CMK (cell line): ENCODE measurements at regions not wholly inside any gene's neighbourhood (a gene's known extent, or its start where the extent isn't known, plus 50 kb on each side); places are given as distances from the start of the nearest gene placed in this dataset.

Experiments used
- DNase-seq: peaks from one replicate; pipeline ENCODE4 v3.0.0-alpha.2; 2010; ENCODE audit warnings: low read depth

GRCh38 chr3:193989186-193989585, 146.8 kb upstream of the HES1 start:
- DNase-seq, result no peak

GRCh38 chr3:193991666-193992424, 144.1 kb upstream of the HES1 start:
- no peak for DNase-seq

- DNase-seq, result no peak
Measured at GRCh38 chr3:193992425-193993037, 143.4 kb upstream of the HES1 start.

GRCh38 chr3:193996221-193996620, 139.7 kb upstream of the HES1 start:
- DNase-seq, result no peak

GRCh38 chr3:193996641-193997089, 139.3 kb upstream of the HES1 start:
- DNase-seq, result no peak

DNA sequence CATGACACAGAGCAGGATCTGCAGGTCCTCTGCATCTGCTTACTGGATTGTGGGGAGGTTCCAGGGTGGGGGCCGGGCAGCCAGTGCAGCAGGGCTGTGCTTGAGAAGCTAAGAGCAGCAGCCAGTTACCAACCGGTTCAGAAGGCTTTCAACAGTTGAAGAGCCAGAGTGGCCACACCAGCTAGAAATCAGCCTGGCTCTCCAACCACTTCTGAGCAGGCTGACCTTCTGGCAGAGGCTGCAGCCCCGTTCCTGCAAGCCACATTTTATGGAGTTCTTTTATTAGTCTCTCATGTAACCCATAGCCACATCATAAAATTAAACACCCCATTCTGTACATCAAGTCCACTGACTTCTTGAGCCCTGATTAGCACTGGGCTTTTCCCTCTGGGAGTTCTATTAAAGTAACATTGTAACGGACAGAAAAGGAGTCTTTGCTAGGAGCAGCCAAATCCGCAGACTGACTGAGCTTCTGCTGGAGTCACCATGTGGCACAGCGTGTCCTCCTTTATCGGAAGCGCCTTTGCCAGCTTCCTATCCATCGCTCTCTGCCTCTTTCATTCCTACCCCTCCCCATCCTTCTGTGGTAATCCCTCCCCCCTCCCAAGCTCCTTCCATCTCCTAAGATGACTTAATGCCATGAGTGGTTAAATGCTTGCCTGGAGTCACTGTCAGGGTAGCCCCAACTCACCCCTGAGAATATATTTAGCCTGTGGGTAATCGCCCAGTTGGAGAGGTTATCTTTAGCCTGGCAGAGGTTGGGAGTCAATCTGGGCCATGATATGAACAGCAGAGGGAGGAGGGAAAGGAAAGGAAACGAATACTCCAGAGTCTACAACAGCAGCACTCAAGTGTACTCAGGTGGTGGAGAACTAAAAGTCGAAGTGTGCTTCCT, 138.5 kb upstream of the HES1 start:
- DNase-seq, result no peak

- DNase-seq, result no peak
Measured at GRCh38 chr3:193998123-193998448, 137.9 kb upstream of the HES1 start.

DNA sequence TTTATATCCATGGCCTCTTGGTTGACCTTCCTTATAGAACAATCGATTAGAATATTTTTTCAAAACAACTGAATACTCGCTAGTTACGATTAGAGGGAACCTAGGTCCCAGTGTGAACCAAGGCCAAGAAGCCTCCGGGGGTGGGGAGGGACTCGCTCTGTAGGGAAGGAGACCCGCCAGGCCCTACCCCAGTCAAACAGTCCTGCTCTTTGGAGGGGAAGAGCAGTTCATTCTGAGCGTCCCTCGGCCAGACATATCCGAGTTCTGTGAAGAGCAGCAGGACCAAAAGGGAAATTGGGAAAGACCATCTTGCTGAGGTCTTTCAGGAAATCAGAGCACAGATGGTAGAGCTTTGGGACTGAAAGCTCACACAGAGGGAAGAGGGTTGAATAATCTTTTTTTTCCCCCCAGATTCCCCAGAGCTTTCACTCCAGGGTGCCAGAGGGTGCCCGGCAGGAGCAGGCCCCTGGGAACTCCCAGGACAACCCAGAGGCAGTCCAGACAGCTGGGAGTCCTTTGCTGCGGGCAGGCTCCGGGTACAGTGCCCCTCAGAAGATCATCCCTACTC, 137.2 kb upstream of the HES1 start:
- DNase-seq, result no peak

- DNase-seq, result no peak
Measured at GRCh38 chr3:194000100-194000499, 135.8 kb upstream of the HES1 start.

- no peak for DNase-seq
Measured at GRCh38 chr3:194000712-194001111, 135.2 kb upstream of the HES1 start.

DNA sequence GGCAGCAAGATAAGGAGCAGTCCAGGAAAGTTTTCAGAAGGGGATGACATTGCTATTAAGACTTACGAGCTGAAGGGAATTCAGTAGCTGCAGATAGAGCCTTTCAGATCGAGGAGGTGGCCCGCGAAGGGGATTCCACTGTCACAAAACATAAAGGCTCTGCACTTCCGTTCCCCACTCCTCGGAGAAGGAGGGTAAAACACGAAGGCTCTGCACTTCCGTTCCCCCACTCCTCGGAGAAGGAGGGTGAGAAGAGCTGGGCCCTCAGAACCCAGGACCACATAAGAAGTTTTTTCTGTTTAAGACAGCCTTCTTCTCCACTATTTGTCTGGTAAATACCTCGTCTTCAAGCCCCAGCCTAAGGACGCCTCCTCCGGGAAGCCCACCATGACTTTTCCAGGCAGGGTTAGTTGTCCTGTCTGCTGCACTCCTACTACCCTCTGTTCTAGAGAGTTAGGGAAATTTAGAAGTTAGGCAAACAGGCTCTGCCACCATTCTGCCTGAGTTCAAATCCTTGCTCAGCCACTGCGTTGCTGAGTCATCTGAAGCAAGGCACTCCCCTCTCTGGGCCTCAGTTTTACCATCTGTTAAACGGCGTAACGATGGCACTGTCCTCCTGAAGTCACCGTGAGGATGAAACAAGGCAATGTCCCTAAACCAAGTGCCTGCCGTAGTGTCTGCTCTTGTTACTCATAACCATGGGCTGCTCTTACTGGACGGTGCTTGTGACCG, 134.1 kb upstream of the HES1 start:
- no peak for DNase-seq

DNA sequence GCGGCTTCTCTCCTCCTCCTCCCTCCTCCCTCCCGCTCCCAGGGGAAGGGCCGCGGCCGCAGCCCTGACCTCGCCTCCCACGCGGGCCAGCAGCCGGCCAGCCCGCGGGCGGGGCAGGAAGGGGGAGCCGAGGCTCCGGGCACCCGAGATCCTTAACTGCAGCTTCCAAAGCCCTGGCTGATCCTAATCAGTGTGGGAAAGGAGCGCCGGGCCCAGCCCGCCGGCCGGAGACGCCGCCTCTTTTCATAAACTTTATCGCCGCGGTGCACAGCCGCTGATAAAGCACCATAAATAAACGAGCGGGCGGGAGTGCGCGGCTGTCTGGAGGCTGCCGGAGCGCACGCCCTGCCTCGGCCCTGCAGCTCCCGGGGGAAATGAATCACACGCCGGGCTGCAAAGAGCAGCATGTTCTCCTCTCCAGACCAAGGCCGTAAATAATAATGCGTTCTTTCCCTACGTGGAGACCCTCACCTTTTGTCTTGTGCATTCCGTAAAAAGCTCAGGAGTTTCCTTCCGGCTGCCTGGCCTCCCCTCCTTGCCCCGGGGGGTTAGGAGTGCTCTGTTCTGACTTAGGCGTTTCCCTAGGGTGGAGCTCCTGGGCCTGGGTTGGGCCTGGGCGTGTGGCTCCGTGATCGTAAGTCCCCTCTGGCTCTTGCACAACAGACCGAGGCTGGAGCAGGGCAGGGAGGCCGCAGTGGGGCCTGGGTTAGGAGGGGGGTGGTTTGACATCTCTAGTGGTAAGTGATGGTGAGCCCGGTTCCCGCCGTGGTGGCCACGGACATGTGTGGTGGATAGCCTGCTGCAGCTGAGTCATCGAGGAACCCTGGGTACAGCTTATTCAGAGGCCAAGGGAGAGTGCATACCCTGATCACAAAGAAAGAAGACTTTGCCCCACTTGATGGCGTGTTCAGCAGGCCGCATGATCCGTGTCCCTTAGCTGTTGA, 132.6 kb upstream of the HES1 start:
- DNase-seq, result peak; percentile 81

DNA sequence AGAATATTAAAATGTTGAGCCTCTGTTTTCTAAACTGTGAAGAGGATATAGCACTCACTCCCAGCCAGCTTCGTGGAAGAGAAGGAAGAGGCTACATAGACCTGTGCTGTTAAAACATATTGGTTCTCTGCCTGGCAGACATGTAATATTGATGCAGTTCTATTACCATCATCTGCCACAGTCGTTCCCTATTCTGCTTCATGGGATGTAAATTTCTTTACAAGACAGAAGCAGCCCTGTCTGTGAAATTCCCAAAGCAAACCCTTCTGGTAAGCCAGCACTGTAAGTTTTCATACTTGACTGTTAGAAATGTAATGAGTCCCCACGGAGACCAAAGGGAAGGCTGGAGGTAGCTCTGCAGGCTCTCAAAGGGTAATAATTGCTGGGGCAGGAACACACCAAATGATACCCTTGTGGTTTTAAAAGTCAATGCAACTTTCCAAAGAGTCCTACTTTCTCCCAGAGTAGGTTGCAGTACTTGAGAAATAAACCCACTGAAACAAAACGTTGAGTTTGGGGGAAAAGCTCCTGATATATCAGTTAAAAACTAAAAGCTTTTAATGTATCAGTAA, 129.9 kb upstream of the HES1 start:
- DNase-seq, result no peak

DNA sequence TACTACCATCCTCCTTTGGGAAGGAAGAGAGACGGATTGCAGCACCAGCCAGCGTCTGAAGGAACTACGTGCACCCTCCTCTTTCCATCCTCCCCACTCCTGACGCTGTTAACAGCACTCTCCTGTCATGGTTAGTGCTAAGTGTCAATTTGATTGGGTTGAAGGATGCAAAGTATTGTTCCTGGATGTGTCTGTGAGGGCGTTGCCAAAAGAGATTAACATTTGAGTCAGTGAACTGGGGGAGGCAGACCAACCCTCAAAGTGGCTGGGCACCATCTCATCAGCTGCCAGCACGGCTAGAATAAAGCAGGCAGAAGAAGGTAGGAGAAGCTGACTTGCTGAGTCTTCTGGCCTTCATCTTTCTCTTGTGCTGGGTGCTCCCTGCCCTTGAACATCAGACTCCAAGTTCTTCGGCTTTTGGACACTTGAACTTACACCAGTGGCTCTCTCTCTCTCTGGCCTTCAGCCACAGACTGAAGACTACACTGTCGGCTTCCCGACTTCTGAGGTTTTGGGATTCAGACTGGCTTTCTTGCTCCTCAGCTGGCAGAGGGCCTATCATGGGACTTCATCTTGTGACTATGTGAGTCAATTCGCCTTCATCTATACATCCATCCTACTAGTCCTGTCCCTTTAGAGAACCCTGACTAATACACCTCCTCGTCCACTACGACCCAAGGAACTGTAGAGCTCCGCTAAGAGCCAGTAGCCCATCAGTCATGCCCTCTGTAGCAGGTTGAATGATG, 128.2 kb upstream of the HES1 start:
- DNase-seq, result no peak

- no peak for DNase-seq
Measured at GRCh38 chr3:194009019-194009418, 126.9 kb upstream of the HES1 start.

DNA sequence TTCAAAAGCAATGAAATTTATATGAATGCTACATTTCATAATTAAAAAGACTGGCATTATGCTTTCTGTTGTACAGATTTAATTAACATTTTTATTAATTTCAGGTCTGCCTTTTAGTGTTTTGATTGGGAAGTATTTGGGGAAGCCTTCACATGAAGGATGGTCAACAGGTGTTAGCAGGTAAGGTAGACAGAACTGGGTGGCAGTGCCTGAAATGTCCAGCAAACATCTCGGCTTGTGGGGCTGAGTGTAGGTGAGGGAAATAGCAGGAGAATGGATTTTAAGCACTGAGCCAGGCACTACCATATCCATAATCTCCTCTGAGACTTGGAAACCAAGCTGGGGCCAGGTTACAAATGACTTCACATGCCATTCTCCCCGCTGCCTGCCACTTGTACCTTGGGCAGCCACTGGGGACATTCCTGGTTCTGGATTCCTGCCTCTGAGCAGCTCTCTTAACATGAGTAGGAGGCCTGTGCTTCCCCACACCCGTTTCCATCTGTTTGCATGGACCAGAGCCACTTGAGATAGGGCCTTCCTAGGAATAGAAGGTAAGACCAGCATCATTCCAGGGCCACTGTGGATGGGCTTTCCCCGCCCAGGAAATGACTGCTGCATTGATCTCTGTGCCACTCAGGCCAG, 125.9 kb upstream of the HES1 start:
- DNase-seq, result no peak

DNA sequence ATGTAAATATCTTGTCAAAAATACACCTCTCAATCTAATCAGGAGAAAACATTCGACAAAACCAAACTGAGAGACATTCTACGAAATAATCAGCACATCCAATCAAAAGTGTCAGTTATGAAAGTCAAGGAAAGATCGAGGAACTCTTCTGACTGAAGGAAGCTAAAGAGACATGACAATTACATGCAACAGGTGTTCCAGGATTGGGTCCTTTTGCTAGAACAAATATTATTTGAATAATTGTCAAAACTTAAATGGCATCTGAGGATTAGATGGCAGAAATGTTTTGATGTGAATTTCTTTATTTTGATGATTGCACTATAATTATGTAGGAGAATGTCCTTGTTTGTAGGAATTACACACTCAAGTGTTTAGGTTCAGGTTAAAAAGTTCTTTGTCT, 124.1 kb upstream of the HES1 start:
- DNase-seq, result no peak

DNA sequence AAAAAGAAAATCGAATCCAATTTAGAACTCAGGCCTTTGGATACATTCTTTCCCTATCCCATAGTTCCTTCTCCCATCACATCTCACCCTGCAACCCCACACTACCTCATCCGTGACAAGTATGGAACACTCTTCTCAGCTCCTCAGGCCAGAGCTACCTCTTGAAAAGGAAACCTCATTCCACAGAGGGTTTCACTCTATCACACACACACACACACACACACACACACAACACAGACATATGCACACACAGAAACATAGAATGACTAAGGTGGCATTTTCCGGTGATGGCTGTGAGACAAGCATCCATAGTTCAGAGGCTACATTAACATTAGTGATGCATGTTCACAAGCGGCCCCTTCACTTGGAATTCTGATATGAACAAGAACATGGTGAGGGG, 122.0 kb upstream of the HES1 start:
- DNase-seq, result no peak

GRCh38 chr3:194014756-194015155, 121.2 kb upstream of the HES1 start:
- no peak for DNase-seq
